ENCODE measurements at regions not wholly inside any gene's neighbourhood (a gene's known extent, or its start where the extent isn't known, plus 50 kb on each side); places are given as distances from the start of the nearest gene placed in this dataset.
"Not testable (repeated sequence)": the region's sequence is repeated elsewhere in the genome, so short reads cannot be mapped to it uniquely, and the experiment has no call there.

DNA sequence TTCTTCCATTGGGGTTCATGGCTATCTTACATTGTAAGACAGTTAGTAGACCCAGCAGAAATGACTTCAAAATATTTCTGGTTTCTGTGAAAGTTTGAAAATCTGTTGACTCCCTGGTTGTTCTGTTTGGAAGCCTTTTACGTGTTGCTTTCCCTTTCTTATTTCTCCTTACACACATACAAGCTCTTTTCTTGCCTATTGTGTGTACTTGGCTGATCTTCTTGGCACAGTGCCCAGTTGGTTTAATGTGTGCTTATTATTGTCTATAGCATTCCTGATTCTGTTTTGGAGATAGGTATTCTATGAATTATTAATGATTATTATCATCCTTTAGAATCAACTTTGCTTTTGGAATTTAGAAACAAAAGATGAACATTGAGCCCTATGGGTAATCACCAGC lies 1995.0 kb downstream of the FOXD4L5 start:
- TF ChIP-seq, protein P1, sequence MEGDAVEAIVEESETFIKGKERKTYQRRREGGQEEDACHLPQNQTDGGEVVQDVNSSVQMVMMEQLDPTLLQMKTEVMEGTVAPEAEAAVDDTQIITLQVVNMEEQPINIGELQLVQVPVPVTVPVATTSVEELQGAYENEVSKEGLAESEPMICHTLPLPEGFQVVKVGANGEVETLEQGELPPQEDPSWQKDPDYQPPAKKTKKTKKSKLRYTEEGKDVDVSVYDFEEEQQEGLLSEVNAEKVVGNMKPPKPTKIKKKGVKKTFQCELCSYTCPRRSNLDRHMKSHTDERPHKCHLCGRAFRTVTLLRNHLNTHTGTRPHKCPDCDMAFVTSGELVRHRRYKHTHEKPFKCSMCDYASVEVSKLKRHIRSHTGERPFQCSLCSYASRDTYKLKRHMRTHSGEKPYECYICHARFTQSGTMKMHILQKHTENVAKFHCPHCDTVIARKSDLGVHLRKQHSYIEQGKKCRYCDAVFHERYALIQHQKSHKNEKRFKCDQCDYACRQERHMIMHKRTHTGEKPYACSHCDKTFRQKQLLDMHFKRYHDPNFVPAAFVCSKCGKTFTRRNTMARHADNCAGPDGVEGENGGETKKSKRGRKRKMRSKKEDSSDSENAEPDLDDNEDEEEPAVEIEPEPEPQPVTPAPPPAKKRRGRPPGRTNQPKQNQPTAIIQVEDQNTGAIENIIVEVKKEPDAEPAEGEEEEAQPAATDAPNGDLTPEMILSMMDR (CRISPR knock-in tag; IDR thresholded peaks at IDR 0.05), result not testable (repeated sequence)
- not testable (repeated sequence) for TF ChIP-seq CREB1 (IDR thresholded peaks at IDR 0.05); CREB1 (CRISPR knock-in tag; IDR thresholded peaks at IDR 0.05); ZNF558 (CRISPR knock-in tag; IDR thresholded peaks at IDR 0.05; ENCODE audit: borderline replicate concordance); ATF7 (IDR thresholded peaks at IDR 0.05); ATF7 (CRISPR knock-in tag; IDR thresholded peaks at IDR 0.05); TBX3 (IDR thresholded peaks at IDR 0.05; ENCODE audit: borderline replicate concordance); POLR2A (IDR thresholded peaks at IDR 0.05; ENCODE audit: insufficient read depth in 1 of 2, low read depth in 2 of 2, low read length in 2 of 2); KAT8 (CRISPR knock-in tag; IDR thresholded peaks at IDR 0.05); MYC (CRISPR knock-in tag; IDR thresholded peaks at IDR 0.05; ENCODE audit: borderline replicate concordance); ZNF230 (CRISPR knock-in tag; IDR thresholded peaks at IDR 0.05)
- TF ChIP-seq, protein P2, sequence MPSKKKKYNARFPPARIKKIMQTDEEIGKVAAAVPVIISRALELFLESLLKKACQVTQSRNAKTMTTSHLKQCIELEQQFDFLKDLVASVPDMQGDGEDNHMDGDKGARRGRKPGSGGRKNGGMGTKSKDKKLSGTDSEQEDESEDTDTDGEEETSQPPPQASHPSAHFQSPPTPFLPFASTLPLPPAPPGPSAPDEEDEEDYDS (CRISPR knock-in tag; IDR thresholded peaks at IDR 0.05), result not testable (repeated sequence)
- TF ChIP-seq, protein P3, sequence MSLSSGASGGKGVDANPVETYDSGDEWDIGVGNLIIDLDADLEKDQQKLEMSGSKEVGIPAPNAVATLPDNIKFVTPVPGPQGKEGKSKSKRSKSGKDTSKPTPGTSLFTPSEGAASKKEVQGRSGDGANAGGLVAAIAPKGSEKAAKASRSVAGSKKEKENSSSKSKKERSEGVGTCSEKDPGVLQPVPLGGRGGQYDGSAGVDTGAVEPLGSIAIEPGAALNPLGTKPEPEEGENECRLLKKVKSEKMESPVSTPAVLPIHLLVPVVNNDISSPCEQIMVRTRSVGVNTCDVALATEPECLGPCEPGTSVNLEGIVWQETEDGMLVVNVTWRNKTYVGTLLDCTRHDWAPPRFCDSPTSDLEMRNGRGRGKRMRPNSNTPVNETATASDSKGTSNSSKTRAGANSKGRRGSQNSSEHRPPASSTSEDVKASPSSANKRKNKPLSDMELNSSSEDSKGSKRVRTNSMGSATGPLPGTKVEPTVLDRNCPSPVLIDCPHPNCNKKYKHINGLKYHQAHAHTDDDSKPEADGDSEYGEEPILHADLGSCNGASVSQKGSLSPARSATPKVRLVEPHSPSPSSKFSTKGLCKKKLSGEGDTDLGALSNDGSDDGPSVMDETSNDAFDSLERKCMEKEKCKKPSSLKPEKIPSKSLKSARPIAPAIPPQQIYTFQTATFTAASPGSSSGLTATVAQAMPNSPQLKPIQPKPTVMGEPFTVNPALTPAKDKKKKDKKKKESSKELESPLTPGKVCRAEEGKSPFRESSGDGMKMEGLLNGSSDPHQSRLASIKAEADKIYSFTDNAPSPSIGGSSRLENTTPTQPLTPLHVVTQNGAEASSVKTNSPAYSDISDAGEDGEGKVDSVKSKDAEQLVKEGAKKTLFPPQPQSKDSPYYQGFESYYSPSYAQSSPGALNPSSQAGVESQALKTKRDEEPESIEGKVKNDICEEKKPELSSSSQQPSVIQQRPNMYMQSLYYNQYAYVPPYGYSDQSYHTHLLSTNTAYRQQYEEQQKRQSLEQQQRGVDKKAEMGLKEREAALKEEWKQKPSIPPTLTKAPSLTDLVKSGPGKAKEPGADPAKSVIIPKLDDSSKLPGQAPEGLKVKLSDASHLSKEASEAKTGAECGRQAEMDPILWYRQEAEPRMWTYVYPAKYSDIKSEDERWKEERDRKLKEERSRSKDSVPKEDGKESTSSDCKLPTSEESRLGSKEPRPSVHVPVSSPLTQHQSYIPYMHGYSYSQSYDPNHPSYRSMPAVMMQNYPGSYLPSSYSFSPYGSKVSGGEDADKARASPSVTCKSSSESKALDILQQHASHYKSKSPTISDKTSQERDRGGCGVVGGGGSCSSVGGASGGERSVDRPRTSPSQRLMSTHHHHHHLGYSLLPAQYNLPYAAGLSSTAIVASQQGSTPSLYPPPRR (CRISPR knock-in tag; IDR thresholded peaks at IDR 0.05; ENCODE audit: borderline replicate concordance), result not testable (repeated sequence)
